Spinal cord (tissue), 9 donors: ENCODE measurements at regions not wholly inside any gene's neighbourhood (a gene's known extent, or its start where the extent isn't known, plus 50 kb on each side); places are given as distances from the start of the nearest gene placed in this dataset.

Source experiments
- DNase-seq, 6 donors: peaks; one replicate each; pipeline versions ENCODE4 v3.0.0 to v3.0.0-alpha.2; 2013 to 2015; ENCODE audit warnings: low spot score in 6 of 6, low read depth in 4 of 6
- H3K27ac ChIP-seq: one replicate; pipeline ENCODE4 v1.5.1; 2013; ENCODE audit warnings: low read depth, low read length, control low read depth
- H3K27me3 ChIP-seq: one replicate; pipeline ENCODE4 v1.6.1; 2013; ENCODE audit warnings: low read length; ENCODE audit not compliant: control insufficient read depth, insufficient read depth
- H3K36me3 ChIP-seq: one replicate; pipeline ENCODE4 v1.6.1; 2013; ENCODE audit warnings: low read length; ENCODE audit not compliant: control insufficient read depth, insufficient read depth
- H3K4me1 ChIP-seq: one replicate; pipeline ENCODE4 v1.6.1; 2013; ENCODE audit warnings: low read length; ENCODE audit not compliant: control insufficient read depth, insufficient read depth
- H3K4me3 ChIP-seq: one replicate; pipeline ENCODE4 v1.5.1; 2013; ENCODE audit warnings: low read depth, low read length, control low read depth
- H3K9me3 ChIP-seq: one replicate; pipeline ENCODE4 v1.6.1; 2013; ENCODE audit warnings: low read length; ENCODE audit not compliant: control insufficient read depth, insufficient read depth
- WGBS: methylation state at CpG from one replicate; pipeline ENCODE4 v1.1.5; 2013; ENCODE audit warnings: missing lambda C conversion rate; ENCODE audit not compliant: insufficient coverage; 5-methylcytosine and 5-hydroxymethylcytosine counted together
- donor health status: healthy.

GRCh38 chr5:153402550-153402949 lies 87.9 kb upstream of the GRIA1 start:
- DNase-seq, result no peak
- Histone ChIP-seq H3K4me1 (no peaks in the 10 kb centered on the region), H3K27me3 (no peaks in the 10 kb centered on the region), H3K36me3 (no peaks in the 10 kb centered on the region), H3K9me3 (no peaks in the 10 kb centered on the region), H3K4me3 (no peak overlapping the region), H3K27ac (no peak overlapping the region)

DNA sequence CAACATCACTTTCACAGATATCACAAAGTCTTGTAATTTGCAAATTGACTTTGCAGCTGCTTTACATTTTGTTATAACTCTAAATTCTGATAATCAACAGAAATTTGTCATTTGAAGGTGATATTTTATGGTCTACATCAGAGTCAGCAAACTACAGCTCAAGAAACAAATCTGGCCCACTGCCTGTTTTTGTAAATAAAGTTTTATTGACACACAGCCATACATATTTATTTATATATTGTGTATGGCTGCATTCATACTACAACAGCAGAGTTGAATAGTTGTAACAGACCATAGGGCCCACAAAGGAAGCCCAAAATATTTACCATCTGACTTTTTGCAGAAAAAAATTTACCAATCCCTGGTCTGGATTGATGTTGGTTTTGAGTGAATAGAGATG lies 87.0 kb upstream of the GRIA1 start:
- Histone ChIP-seq H3K4me1 (no peaks in the 10 kb centered on the region), H3K27me3 (no peaks in the 10 kb centered on the region), H3K9me3 (no peaks in the 10 kb centered on the region), H3K36me3 (no peaks in the 10 kb centered on the region), H3K27ac (no peak overlapping the region), H3K4me3 (no peak overlapping the region)
- DNase-seq, result no peak

DNA sequence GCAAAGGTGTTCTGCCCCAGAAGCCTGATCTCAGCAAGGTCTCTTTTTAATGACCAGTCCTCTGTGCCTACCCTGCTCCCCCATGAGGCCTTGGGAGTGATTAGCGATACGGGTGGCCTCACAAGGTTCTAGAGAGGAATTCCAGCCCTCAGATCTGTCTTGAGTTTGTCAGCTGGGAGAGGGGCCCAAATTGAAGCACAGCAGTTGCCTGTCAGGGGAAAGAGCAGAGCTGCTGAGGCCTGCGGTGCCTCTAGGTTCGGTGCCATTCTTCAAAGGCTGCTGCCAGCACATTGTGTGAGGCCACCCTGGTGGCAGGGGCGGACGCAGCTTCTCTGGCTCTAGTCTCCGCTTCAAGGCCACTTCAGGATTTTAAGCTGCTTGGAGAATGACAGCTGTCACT lies 85.7 kb upstream of the GRIA1 start:
- no peaks in the 10 kb centered on the region for H3K27me3 ChIP-seq
- DNase-seq, result peak in 1 of 6 donors; percentile 14
- H3K36me3 ChIP-seq, result no peaks in the 10 kb centered on the region
- no peaks in the 10 kb centered on the region for H3K4me1 ChIP-seq
- WGBS, result 52% methylated on average over 5 of the region's 7 CpGs
- no peak overlapping the region for H3K4me3 ChIP-seq
- H3K9me3 ChIP-seq, result no peaks in the 10 kb centered on the region
- no peak overlapping the region for H3K27ac ChIP-seq

DNA sequence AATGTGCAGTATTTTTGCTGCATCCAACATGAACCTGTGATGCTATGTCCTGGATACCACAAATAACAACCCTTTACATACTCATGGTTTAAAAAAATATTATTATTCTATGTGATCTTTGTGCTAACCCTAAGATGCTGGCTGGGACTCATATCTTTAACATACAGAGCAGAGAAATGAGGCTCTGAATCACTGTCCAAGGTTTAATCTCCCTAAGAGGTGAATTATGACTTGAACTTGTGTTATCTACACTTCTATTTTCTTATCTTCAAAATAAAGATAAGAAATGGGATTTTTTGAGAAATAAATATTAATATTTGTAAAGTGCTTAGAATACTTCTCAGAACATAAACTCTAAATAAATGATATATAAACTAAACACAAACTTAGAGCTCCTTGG lies 68.8 kb upstream of the GRIA1 start:
- no peaks in the 10 kb centered on the region for H3K4me1 ChIP-seq
- no peak for DNase-seq
- no peaks in the 10 kb centered on the region for H3K36me3 ChIP-seq
- H3K4me3 ChIP-seq, result no peak overlapping the region
- no peaks in the 10 kb centered on the region for H3K9me3 ChIP-seq
- H3K27ac ChIP-seq, result no peak overlapping the region
- no peaks in the 10 kb centered on the region for H3K27me3 ChIP-seq

DNA sequence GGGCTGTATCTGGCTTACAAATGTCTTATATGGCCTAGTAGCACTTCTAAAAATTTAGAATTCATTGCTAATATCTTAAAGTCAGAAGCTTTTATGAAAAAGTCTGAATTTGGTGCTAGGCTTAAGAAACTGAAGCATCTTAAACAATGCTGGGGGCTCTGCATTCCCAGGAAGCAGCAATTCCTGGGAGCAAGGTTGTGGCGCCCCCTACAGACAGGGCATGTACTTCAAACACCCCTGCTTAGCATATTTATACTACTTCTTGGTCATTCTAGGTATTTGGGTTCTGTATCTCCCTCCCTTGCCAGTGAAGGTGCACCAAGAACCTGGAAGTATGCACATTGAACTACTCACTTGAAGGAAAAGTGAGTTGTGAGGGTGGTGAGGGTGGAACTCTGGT lies 64.6 kb upstream of the GRIA1 start:
- Histone ChIP-seq H3K9me3 (no peaks in the 10 kb centered on the region), H3K4me3 (no peak overlapping the region), H3K27me3 (no peaks in the 10 kb centered on the region), H3K36me3 (no peaks in the 10 kb centered on the region), H3K27ac (no peak overlapping the region), H3K4me1 (no peaks in the 10 kb centered on the region)
- DNase-seq, result no peak
- no CpG with 5 or more reads among the region's 1 CpG for whole genome bisulfite sequencing

- H3K4me1 ChIP-seq, result no peaks in the 10 kb centered on the region
- H3K27ac ChIP-seq, result no peak overlapping the region
- no peaks in the 10 kb centered on the region for H3K27me3 ChIP-seq
- WGBS, result 50% methylated on average over 1 of the region's 1 CpG
- DNase-seq, result peak in 1 of 6 donors; percentile 52
- no peaks in the 10 kb centered on the region for H3K9me3 ChIP-seq
- no peaks in the 10 kb centered on the region for H3K36me3 ChIP-seq
- no peak overlapping the region for H3K4me3 ChIP-seq
Measured at GRCh38 chr5:153429761-153430380, 60.6 kb upstream of the GRIA1 start.

DNA sequence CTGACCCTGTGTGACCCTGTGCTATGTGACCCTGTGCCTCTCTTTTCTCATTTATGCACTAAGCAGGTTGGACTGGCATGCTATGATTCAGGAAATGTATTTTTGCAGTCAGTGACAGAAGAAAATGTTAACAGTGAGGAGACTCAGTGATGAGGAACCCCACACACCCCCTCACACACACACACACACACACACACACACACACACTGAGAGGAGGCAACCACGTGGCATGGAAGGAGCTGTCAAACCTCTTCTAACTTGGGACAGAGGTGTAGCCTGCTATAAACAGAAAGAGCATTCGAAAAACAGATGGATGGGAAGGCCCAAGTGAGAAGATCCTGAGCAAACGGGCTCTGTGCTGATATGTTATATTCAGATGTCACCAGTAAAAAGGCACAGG lies 57.9 kb upstream of the GRIA1 start:
- Histone ChIP-seq H3K4me1 (no peaks in the 10 kb centered on the region), H3K36me3 (no peaks in the 10 kb centered on the region), H3K9me3 (no peaks in the 10 kb centered on the region), H3K4me3 (no peak overlapping the region), H3K27me3 (no peaks in the 10 kb centered on the region), H3K27ac (no peak overlapping the region)
- WGBS, result 100% methylated on average over 2 of the region's 3 CpGs
- DNase-seq, result no peak

- Histone ChIP-seq H3K4me3 (no peak overlapping the region), H3K27me3 (no peaks in the 10 kb centered on the region), H3K4me1 (no peaks in the 10 kb centered on the region), H3K27ac (no peak overlapping the region), H3K36me3 (no peaks in the 10 kb centered on the region), H3K9me3 (no peaks in the 10 kb centered on the region)
- DNase-seq, result no peak
Measured at GRCh38 chr5:153437251-153437650, 53.2 kb upstream of the GRIA1 start.

GRCh38 chr5:153439130-153439529 lies 51.3 kb upstream of the GRIA1 start:
- Histone ChIP-seq H3K27me3 (no peaks in the 10 kb centered on the region), H3K4me3 (no peak overlapping the region), H3K9me3 (no peaks in the 10 kb centered on the region), H3K27ac (no peak overlapping the region), H3K4me1 (no peaks in the 10 kb centered on the region), H3K36me3 (no peaks in the 10 kb centered on the region)
- DNase-seq, result no peak
